ENCODE measurements at regions not wholly inside any gene's neighbourhood (a gene's known extent, or its start where the extent isn't known, plus 50 kb on each side); places are given as distances from the start of the nearest gene placed in this dataset.

GRCh38 chr15:52862677-52863076, 72.5 kb upstream of the ONECUT1 start:
- no peak for FAIRE-seq

GRCh38 chr15:52858782-52859176, 68.6 kb upstream of the ONECUT1 start:
- FAIRE-seq, result no peak

GRCh38 chr15:52857937-52858781, 68.0 kb upstream of the ONECUT1 start:
- FAIRE-seq, result no peak

- no peak for FAIRE-seq
These were observed 67.3 kb upstream of the ONECUT1 start for GRCh38 chr15:52857471-52857870.

- FAIRE-seq, result no peak
These were observed 66.2 kb upstream of the ONECUT1 start for GRCh38 chr15:52856286-52856685.

GRCh38 chr15:52855157-52855556, 65.0 kb upstream of the ONECUT1 start:
- no peak for FAIRE-seq

- no peak for FAIRE-seq
These were observed 54.7 kb upstream of the ONECUT1 start for GRCh38 chr15:52844823-52845222.
